SK-N-MC (cell line): ENCODE measurements at regions not wholly inside any gene's neighbourhood (a gene's known extent, or its start where the extent isn't known, plus 50 kb on each side); places are given as distances from the start of the nearest gene placed in this dataset.

ENCODE experiments used
- EZH2 ChIP-seq: fragments of 200-600 bp; sonication (generic); IDR thresholded peaks from one replicate; pipeline ENCODE4 v1.6.1; 2017; ENCODE audit warnings: antibody characterized with exemption
- POLR2AphosphoS5 ChIP-seq: IDR thresholded peaks from 2 replicates; pipeline ENCODE4 v1.6.1; 2012; ENCODE audit warnings: mild to moderate bottlenecking, low read depth, low read length, borderline replicate concordance

- TF ChIP-seq POLR2AphosphoS5: no peak
- no peak for TF ChIP-seq EZH2
Observed at GRCh38 chr3:124261306-124261705, 269.4 kb upstream of the ROPN1 start.
